Kidney epithelial cell (primary cell): ENCODE measurements at regions not wholly inside any gene's neighbourhood (a gene's known extent, or its start where the extent isn't known, plus 50 kb on each side); places are given as distances from the start of the nearest gene placed in this dataset.

ENCODE experiments used
- DNase-seq: peaks from one replicate; pipeline ENCODE4 v3.0.0-alpha.2; 2010; ENCODE audit warnings: low read depth
- H3K27me3 ChIP-seq: 2 replicates; pipeline ENCODE4 v1.6.0; 2011; ENCODE audit warnings: low read length; ENCODE audit not compliant: control insufficient read depth, insufficient read depth
- H3K36me3 ChIP-seq: 2 replicates; pipeline ENCODE4 v1.5.1; 2011; ENCODE audit warnings: low read length; ENCODE audit not compliant: control insufficient read depth, insufficient read depth
- H3K4me3 ChIP-seq: 2 replicates; pipeline ENCODE4 v1.5.1; 2011; ENCODE audit warnings: low read depth, mild to moderate bottlenecking, control low read depth, low read length
- CTCF ChIP-seq: IDR thresholded peaks from 2 replicates; pipeline ENCODE4 v1.5.1; 2011; ENCODE audit warnings: mild to moderate bottlenecking, moderate library complexity, low read length, control low read depth, inconsistent platforms; ENCODE audit not compliant: insufficient read depth, poor library complexity, severe bottlenecking

- H3K36me3 ChIP-seq: no peaks in the 10 kb centered on the region
- no peaks in the 10 kb centered on the region for H3K27me3 ChIP-seq
- no peak overlapping the region for H3K4me3 ChIP-seq
- TF ChIP-seq CTCF: no peak
- no peak for DNase-seq
These were observed 66.8 kb upstream of the PCSK1 start for GRCh38 chr5:96499753-96500345.

- Histone ChIP-seq H3K36me3 (no peaks in the 10 kb centered on the region), H3K4me3 (no peak overlapping the region), H3K27me3 (no peaks in the 10 kb centered on the region)
- TF ChIP-seq CTCF: no peak
- no peak for DNase-seq
These were observed 69.1 kb upstream of the PCSK1 start for GRCh38 chr5:96501991-96502646.

- no peak for TF ChIP-seq CTCF
- no peaks in the 10 kb centered on the region for H3K27me3 ChIP-seq
- DNase-seq: no peak
- H3K36me3 ChIP-seq: no peaks in the 10 kb centered on the region
- no peak overlapping the region for H3K4me3 ChIP-seq
These were observed 70.6 kb upstream of the PCSK1 start for GRCh38 chr5:96503501-96504236.

- Histone ChIP-seq H3K4me3 (no peak overlapping the region), H3K36me3 (no peaks in the 10 kb centered on the region), H3K27me3 (no peaks in the 10 kb centered on the region)
- DNase-seq: no peak
- no peak for TF ChIP-seq CTCF
These were observed 73.3 kb upstream of the PCSK1 start for GRCh38 chr5:96506376-96506775.

- DNase-seq: no peak
- no peak overlapping the region for H3K4me3 ChIP-seq
These were observed 73.9 kb upstream of the PCSK1 start for GRCh38 chr5:96506866-96507527.

More at GRCh38 chr5:96506866-96507527, 73.9 kb upstream of the PCSK1 start:
- TF ChIP-seq CTCF: no peak
- H3K36me3 ChIP-seq: no peaks in the 10 kb centered on the region
- no peaks in the 10 kb centered on the region for H3K27me3 ChIP-seq
